GM21447 (cell line): ENCODE measurements at regions not wholly inside any gene's neighbourhood (a gene's known extent, or its start where the extent isn't known, plus 50 kb on each side); places are given as distances from the start of the nearest gene placed in this dataset.

Source experiments
- ATAC-seq: cut with Tn5 transposase; IDR thresholded peaks from one replicate; pipeline ENCODE4 v1.9.1; 2021; ENCODE audit not compliant: unreplicated experiment

DNA sequence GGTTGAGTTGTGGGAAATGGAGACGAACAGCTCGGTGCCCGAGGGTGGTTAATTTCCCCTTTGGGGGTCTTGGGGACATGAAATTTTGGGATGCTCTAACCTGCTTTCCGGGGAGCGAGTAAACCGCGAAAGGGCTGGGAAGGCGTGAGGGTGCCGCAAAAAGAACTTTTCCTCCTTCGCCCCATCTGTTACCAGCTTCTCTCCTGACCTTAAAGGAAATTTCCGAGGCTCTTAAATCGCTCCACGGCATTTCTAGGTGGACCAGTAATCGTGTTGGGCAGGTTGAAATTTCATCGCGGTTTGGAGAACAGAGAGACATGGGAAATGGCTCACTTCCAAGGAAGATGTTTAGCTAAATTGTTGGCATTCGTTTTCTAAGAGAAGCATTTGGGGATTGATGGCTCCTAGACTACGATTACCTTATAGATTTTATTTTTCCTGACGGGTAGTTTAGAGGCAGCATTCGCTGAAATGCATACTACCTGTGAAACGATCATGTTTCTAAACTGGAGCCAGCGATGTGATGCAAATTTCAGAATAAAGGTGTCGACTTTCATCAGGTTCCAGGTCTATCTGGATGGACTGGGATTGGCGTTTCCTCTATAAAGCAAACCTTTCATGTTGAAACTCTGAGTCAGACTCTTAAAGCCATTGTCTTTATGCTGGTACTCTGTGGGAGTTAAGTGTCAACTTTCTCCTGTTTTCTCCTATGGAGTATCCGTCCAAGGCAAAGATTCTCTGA, 414.5 kb downstream of the PCNX1 start:
- no peak for ATAC-seq

DNA sequence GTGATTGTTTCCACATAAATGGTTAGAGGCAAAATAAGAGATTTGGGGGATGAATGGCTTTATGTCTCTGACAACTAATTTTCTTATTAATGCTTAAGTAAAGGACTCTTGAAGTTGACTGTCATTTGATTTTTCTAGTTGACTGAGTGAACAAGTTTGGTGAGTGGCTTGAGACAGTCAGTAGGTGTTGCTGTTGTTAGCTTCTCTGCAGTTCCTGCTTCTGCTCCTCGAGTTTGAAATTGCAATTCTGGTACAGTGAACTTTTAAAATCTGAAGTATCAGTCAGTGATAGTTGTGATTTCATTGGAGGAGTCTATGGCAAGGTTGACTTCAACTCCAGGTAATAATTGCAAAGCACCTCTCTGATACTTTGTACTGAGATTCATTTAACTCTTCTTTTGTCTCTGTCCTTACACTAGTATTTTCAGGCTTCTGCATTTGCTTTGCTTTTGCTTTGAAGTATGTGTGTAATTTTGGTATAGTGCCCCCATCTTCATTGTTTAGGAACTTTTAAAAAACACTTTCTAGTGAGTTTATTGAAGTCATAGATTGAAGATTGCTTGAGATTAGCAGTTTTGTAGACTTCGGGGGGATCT, 415.5 kb downstream of the PCNX1 start:
- no peak for ATAC-seq

DNA sequence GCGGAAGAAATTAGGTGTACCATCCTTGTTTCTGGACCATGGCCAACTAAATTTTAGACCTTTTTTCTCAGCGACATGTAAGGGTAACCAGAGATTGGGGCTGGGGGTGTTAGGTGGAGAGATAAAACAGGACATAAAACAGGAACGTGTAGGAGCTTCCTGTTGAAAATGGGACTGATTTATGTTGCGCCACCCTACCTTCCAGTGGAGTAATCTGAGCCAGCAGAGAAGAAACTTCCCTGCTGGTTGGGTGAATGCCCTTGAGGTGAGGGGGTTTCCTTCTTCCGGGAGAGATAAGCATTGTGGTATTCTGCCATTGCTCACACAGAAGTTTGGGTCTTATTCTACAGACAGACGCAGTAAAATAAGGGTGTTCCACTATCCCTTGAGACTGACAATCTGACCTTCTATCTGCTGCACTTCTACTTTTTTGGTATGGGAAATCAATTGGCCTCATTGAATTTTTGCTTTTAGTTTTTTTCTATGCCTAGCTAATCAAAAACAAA, 417.6 kb downstream of the PCNX1 start:
- no peak for ATAC-seq

DNA sequence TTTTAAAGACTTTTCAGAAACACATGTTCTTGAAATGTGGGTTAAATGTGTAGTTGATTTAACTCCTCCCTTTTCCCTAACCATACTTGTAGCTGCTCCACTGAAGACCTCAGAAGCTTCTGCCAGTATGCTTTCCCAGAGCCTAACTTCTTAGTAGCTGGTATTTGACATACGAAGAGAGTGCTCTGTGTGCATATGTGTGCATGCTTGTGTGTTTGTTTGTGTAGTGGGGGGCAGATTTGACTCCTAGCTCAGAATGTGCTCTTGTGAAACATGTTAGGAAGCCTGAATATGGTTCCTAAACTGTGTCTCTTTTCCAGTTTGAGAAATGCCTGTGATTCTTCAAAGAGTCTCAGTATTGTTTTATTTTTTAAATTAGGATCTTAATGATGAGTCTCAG, 420.4 kb downstream of the PCNX1 start:
- no peak for ATAC-seq

DNA sequence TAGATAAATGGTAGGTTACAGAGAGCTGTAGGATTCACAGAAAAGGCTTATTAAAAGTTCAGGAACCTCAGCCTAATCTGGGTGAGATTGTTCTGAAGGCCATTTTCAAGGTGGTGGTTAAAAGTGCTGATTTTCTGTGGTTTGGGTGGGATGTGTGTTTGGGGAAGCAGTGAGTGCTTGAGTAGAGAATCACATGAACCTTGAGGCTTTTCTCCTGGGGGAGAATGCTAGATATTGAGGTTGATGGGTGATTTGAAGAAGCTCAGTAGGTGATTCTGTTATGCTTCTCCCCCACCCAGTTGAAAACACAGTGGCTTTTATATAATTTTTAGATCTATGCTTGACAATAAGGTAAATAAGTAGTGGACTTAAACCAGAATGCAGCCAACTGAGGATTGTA, 420.9 kb downstream of the PCNX1 start:
- ATAC-seq: no peak

DNA sequence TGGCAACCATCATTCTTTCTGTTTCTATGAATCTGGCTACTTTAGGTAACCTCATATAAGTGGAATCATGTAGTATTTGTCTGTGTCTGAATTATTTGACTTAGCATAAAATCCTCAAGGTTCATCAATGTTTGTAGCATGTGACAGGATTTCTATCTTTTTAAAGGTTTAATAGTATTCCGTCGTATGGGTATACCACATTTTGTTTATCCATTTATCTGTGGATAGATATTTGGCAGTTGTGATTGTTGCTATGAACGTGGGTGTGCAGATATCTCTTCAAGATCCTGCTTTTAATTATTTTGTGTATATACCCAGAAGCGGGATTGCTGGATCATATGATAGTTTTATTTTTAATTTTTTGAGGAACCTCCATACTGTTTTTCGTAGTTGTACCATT, 421.7 kb downstream of the PCNX1 start:
- no peak for ATAC-seq

DNA sequence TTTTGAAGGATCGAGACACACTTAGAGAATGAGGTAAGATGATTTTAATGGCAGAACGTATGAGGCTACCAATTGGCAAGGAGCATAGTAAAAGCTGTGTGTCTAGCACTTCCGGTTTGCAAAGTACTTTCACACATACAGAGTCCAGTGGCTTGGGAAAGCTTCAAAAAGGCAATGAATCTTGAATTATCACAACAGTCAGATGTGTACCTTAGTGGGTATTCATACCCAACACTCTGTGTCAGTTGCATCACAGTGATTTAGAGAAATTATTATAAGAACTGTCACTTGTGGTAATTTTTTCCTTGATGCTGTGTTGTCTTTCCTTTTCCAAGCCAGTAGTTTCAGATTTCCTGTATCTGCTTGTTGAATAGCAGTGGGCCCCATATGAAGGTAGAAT, 424.1 kb downstream of the PCNX1 start:
- ATAC-seq: no peak

DNA sequence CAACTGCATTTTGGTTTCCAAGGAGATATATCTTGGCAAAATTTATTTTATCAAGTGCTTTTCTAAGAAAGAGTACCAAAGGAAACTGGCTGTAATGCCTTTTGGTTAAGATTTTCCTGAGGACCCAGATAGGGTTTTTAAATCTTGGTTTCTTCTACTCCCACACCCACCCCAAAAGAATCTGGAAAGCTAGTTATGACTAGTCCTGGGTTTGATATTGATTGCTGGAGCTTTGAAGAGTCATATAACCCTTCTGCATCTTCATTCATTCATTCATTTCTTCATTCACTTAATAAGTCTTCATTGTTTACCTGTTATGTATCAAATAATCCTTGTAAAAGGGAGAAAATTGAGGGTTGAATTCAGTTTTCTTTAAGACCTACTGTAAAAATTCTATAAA, 425.2 kb downstream of the PCNX1 start:
- no peak for ATAC-seq

DNA sequence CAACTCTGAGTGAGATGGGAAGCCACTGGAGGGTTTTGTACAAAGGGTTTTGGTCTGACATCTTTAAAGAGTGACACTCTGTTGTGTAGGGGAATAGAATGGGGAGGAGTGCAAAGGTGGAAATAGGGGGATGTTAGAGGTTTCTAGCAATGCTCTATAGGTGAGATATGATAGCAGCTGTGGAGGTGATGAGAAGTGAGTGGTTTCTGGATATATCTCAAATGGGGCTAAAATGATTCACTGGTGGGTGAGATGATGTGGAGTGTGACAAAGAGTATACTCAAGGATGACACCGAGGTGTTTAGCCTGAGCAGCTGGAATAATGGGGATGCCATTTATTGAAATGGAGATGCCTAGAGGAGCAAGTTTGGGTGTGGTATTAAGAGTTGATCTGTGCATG, 426.4 kb downstream of the PCNX1 start:
- ATAC-seq: no peak

DNA sequence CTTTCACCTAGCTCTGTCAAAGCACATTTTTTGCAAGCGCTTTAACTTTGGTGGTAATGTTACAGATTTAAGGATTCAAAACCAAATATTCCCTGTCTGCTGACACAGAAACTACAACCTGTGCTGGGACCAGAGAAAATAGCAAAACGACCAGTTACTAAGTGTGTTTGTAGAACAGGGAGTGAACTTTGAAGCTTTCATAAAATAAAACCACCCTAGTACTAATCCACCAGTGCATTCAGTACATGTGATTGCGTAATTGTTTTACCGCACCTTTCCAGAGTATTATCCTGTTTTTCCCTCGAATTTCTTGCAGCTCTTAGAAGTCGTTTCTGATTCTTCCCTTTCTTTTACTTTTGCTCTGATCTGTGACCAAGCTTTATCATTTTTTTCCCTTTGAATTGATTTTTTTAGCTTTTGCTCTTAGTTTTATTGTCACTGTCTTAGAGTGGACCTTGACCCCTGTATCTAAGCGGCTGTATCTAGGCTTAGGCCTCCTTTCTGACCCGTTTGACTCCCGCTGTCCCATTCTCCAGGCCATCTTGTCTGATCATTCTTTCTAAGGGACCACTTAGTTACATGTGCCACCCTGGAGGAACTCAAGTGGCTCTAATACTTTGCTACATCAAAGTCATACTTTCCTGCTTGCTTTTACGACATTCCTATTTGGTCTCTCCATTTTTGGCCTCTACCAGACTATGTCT, 429.4 kb downstream of the PCNX1 start:
- ATAC-seq: no peak

DNA sequence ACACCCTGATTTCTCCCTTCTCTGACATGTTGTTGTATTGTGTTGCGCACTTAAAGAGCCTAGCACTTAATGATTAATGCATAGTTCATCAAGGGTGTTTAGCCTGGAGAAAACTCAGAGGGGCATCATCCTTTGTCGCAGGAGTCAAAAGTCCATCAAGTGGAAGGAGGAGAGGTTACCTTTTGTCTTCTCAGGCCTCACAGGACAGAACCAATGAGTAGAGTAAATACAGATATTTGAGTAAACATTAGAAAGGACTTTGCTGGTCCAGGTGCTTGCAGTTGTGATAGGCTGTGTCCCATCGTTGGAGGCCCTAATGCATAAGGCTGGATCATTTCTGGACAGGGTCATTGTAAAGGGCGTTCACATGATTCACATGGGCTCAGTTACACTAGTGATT, 430.9 kb downstream of the PCNX1 start:
- no peak for ATAC-seq

DNA sequence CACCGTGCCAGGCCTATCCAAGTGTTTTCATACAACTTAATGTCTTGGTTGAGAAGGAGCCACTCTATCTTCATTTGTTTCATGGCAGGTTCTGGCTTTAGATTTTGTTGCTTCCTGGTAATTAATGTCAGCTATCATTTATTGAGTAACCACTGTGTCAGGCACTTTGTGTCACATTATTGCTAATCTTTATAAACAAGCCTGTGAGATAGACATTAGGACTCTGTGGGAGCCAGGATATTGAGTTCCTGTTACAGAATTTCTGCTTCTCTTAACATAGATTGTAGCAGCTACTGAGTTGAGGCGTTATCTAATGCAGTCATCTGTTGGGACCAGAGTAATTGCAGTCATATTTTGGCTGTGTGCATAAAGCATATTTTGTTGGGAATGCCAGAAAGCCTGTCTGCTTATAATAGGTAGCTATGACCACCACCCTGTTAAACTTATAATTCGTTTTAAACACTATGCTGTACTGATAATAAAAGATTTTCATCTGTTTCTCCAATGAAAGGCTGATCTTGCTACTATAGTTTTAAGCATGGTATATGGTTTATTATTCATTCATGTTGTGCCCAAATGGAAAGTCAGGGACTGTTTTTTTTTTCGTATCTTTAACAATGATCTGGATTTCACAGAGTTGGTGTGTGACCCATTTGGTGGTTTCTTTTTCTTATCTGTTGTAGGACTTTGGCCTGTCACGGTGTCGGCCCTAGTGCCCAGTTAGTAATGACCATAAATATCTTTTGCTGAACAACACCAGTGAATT, 432.6 kb downstream of the PCNX1 start:
- ATAC-seq: no peak

DNA sequence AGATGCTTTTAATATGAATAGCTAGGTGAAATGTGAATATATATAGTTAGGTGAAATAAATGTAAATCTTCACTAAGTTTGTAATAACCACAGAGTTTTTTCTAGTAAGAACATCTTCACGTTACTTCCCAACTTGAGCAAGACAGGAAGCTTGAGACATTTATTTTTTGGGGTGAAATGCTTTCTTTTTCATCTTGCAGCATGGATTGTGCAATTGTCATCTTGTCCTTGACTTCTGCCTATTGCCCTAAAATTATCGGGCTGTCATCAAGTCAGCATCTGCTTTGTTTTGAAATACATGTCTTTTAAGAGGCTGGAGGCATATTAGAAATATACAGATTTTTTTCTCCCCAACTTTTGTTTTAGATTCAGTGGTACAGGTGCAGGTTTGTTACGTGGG, 433.9 kb downstream of the PCNX1 start:
- no peak for ATAC-seq

DNA sequence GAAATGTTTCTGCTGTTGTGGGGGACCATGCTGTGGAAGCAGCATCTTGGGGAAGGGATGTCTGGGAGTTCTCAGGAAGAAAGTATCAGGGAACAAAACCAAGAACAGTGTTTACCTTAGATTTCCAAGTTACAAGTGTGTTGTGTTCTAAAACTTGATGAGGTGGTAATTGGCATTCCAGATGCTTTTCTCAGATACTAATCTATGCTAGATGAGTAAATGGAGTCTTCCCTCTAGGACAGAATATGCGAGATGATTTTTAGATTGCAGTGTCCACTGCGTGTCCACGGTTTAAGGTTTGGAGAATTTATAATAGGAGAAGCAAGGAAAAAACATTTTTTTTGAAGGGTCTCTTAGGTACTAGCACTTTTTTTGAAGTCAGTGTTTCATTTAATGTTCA, 436.5 kb downstream of the PCNX1 start:
- ATAC-seq: no peak

DNA sequence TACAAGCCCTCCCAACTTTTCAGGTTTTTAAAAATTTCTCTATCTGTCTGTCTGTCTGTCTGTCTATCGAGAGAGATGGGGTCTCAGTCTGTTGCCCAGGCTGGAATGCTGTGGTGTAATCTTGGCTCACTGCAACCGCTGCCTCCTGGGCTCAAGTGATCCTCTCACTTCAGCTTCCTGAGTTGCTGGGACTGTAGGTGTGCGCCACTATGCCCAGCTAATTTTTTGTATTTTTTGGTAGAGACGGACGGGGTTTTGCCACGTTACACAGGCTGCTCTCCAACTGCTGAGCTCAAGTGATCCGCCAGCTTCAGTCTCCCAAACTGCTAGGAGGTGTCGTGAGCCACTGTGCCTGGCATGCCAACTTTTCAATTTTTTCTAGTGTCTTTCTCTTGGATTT, 437.2 kb downstream of the PCNX1 start:
- ATAC-seq: no peak

DNA sequence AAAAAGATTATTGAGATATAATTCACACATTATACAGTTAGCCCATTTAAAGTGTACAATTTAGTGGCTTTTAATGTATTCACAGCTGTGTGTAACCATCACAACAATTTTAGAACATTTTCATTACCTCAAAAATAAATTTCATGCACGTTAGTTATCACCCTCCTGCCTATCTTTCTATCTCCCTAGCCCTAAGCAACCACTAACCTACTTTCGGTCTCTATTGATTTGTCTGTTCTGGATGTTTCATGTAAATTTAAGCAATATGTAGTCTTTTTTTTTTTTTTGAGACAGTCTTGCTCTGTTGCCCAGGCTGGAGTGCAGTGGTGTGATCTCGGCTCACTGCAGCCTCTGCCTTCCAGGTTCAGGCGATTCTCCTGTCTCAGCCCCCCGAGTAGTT, 439.4 kb downstream of the PCNX1 start:
- no peak for ATAC-seq

DNA sequence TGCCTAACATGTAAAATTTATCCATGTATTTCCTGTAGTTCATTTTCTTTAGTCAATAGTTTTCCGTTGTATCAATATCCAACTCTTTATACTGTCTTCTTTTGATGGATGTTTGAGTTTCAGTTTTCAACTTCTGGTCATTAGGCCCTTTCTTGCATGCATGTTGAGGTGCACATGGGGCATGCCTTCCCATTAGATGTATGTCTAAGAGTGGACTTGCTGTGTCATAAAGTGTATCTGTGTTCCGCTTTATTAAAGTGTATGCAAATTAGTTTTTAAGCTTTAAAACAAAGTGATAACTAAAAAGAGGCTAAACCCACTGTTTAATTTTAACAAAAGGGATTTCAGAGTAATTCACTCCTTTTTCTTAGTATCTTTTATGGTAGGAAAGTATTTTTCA, 441.1 kb downstream of the PCNX1 start:
- ATAC-seq: no peak

DNA sequence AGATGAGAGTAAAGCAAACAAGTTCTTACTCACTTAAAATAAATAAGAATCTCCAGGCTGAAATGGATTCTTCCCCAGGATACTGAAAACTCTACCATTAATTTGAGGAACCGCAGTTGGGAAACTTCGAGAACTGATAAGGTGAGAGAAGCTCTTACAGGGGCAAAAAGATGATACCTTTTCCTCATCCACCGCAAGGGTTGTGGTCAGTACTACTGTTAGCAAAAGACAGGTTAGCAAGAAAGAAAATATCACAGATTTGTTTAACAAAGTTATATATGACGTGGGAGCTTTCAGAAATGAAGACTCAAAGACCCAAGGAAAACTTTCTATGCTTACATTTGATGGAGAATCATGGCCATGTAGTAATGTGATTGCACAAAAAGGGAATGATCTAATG, 441.6 kb downstream of the PCNX1 start:
- no peak for ATAC-seq

DNA sequence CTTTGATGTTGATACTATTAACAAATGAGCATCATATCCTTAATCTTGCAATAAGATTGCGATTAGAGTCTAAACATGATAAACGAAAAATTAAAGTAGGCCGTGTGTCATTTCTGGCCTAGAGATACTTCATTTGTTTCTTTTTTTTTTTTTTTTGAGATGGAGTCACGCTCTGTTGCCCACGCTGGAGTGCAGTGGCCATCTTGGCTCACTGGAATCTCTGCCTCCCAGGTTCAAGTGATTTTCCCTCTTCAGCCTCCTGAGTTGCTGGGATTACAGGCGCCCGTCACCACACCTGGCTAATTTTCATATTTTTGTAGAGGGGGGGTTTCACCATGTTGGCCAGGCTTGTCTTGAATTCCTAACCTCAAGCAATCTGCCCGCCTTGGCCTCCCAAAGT, 446.9 kb downstream of the PCNX1 start:
- no peak for ATAC-seq

DNA sequence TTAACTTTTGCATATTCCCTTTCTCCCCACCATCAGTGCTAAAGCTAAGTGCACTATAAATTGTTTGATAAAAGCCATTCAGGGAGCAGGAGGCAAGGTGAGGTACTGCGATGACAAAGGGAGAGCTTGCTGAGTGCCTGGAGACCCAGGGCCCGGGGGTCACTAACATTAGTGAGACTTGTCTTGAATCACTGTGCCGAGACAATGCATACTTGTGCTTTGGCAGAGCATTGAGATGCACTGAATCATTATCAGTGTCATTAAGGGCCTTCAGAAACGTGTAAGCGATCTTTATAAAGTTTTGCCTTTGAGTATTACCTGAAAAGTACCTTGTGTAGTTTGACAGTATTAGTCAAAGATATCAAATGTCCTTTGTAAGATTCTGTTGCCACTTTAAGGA, 447.5 kb downstream of the PCNX1 start:
- no peak for ATAC-seq
